ENCODE measurements at regions not wholly inside any gene's neighbourhood (a gene's known extent, or its start where the extent isn't known, plus 50 kb on each side); places are given as distances from the start of the nearest gene placed in this dataset.
A peak's percentile ranks its signal among the peaks of the same experiment; 100 is the strongest.

DNA sequence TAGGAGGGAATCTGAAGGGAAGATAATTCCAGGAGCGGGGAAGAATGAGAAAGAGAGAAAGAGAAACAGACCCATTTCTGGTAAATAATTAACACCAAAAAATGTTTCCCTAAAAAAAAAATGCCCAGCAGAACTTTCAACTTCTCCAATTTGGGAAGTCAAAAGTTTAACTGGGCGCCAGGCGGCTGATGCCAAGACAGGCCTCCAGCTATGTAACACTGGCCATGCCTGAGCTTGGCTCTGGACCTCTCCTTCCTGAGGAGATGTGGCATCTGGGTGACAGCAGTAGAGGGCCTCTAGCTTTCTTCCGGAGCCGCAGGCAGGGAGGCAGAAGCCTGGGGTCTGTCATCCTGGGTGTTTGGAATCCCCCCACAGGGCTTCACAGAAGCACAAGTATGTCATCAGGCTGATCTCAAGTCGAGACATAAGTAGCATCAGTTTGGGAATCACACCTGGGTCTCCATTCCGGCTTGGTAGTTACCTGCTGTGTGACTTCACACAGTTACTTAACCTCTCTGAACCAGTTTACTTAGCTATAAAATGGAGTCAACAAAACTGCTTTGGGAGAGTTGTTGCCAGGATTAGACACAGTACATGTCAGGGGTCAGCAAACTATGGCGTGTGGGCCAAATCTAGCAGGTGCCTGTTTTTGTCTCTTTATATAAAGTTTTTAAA lies 50.5 kb upstream of the TCF7L2 start:
- H3K9ac ChIP-seq (ENCODE audit: extremely low read depth, insufficient read length, low read length) = no peak overlapping the region

More for the DNA sequence above, 50.5 kb upstream of the TCF7L2 start:
- H2BK12ac ChIP-seq (ENCODE audit: insufficient read length, low read depth, low read length) = no peak overlapping the region
- no peak overlapping the region for H3K4ac ChIP-seq (ENCODE audit: low read depth, low read length)
- Mint-ChIP-seq H3K27me3 (ENCODE audit: low read depth) (peaks cover 9% of the 10 kb centered on the region), H3K4me1 (peaks cover 32% of the 10 kb centered on the region in 2 experiments), H3K36me3 (ENCODE audit: insufficient read depth in 1 of 3, low read depth in 3 of 3) (peaks cover 0 to 5% (median 3%) of the 10 kb centered on the region in 3 experiments; a peak in 1 of 7 replicates), H3K4me3 (peak overlapping the region; percentile 64 to 74), H3K27ac (peak overlapping the region; percentile 60 to 99 (median 96)), H3K9me3 (no peaks in the 10 kb centered on the region; a peak in 1 of 5 replicates)
- H3K4me1 ChIP-seq (ENCODE audit: insufficient read depth, low read length) = no peaks in the 10 kb centered on the region; the same call in 1 of the 2 replicates
- no peak overlapping the region for H3K27ac ChIP-seq (ENCODE audit: insufficient read length, low read depth, low read length)
- TF ChIP-seq, protein P1, sequence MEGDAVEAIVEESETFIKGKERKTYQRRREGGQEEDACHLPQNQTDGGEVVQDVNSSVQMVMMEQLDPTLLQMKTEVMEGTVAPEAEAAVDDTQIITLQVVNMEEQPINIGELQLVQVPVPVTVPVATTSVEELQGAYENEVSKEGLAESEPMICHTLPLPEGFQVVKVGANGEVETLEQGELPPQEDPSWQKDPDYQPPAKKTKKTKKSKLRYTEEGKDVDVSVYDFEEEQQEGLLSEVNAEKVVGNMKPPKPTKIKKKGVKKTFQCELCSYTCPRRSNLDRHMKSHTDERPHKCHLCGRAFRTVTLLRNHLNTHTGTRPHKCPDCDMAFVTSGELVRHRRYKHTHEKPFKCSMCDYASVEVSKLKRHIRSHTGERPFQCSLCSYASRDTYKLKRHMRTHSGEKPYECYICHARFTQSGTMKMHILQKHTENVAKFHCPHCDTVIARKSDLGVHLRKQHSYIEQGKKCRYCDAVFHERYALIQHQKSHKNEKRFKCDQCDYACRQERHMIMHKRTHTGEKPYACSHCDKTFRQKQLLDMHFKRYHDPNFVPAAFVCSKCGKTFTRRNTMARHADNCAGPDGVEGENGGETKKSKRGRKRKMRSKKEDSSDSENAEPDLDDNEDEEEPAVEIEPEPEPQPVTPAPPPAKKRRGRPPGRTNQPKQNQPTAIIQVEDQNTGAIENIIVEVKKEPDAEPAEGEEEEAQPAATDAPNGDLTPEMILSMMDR (conservative IDR thresholded peaks at IDR 0.05) = no peak
- no peak overlapping the region for H4K5ac ChIP-seq (ENCODE audit: insufficient read length, low read depth, low read length)
- no peak overlapping the region for H3K23ac ChIP-seq (ENCODE audit: insufficient read length, low read depth, low read length)
- no peak for DNase-seq
- H3K18ac ChIP-seq (ENCODE audit: insufficient read length, low read depth, low read length) = no peak overlapping the region
- no peak overlapping the region for H3K56ac ChIP-seq (ENCODE audit: insufficient read length, low read depth, low read length)
- no peak overlapping the region for H2BK120ac ChIP-seq (ENCODE audit: low read depth, low read length, poor library complexity, severe bottlenecking)
- H3K4me2 ChIP-seq (ENCODE audit: insufficient read depth, insufficient read length, low read length) = no peak overlapping the region
- no peak overlapping the region for H3T11ph ChIP-seq (ENCODE audit: low read length)
- H2BK5ac ChIP-seq (ENCODE audit: insufficient read length, low read length) = no peak overlapping the region
- no peaks in the 10 kb centered on the region for H3K27me3 ChIP-seq (ENCODE audit: insufficient read depth, low read length)
- H3K14ac ChIP-seq (ENCODE audit: insufficient read depth, low read length) = no peak overlapping the region
- no peaks in the 10 kb centered on the region for H4K20me1 ChIP-seq (ENCODE audit: control insufficient read depth, insufficient read depth, insufficient read length)
- no CpG with 5 or more reads among the region's 8 CpGs for WGBS (ENCODE audit: extremely low coverage, insufficient read length, low lambda C conversion rate)
- no peak overlapping the region for H2BK15ac ChIP-seq (ENCODE audit: low read depth, low read length)
- no peak overlapping the region for H4K91ac ChIP-seq (ENCODE audit: insufficient read length, low read depth, low read length)
- H3K9me3 ChIP-seq (ENCODE audit: control insufficient read depth, low read depth, low read length) = no peaks in the 10 kb centered on the region
- no peaks in the 10 kb centered on the region for H3K23me2 ChIP-seq (ENCODE audit: insufficient read length, low read depth, low read length, poor library complexity, severe bottlenecking)
- no peak overlapping the region for H4K8ac ChIP-seq (replicated peaks; ENCODE audit: insufficient read length, low read depth, low read length)
- H3K79me1 ChIP-seq (ENCODE audit: insufficient read depth, low read depth, low read length, poor library complexity, severe bottlenecking) = no peaks in the 10 kb centered on the region
- no peak overlapping the region for H2AK5ac ChIP-seq (ENCODE audit: insufficient read length, low read length)
- H2BK20ac ChIP-seq (ENCODE audit: low read depth, low read length, poor library complexity, severe bottlenecking) = no peak overlapping the region
- H2AFZ ChIP-seq (ENCODE audit: low read length) = no peak overlapping the region
- H3K79me2 ChIP-seq (ENCODE audit: insufficient read depth, low read length) = no peaks in the 10 kb centered on the region

Data from H9 (cell line).